CD4-positive, alpha-beta T cell treated with Interleukin-6 for 4 hours (primary cell): ENCODE measurements at regions not wholly inside any gene's neighbourhood (a gene's known extent, or its start where the extent isn't known, plus 50 kb on each side); places are given as distances from the start of the nearest gene placed in this dataset.

ENCODE experiments used
- DNase-seq: peaks from one replicate; pipeline ENCODE4 v3.0.0-alpha.2; 2020; ENCODE audit warnings: mixed read lengths

- no peak for DNase-seq
These were observed 898.8 kb downstream of the EPHA4 start for GRCh38 chr2:220673151-220673874.

- no peak for DNase-seq
These were observed 898.1 kb downstream of the EPHA4 start for GRCh38 chr2:220674033-220674432.

GRCh38 chr2:220676695-220677094 is 895.4 kb downstream of the EPHA4 start:
- DNase-seq: no peak

- no peak for DNase-seq
These were observed 893.2 kb downstream of the EPHA4 start for GRCh38 chr2:220678943-220679342.

- DNase-seq: no peak
These were observed 889.5 kb downstream of the EPHA4 start for GRCh38 chr2:220682616-220683015.

GRCh38 chr2:220684099-220684498 is 888.0 kb downstream of the EPHA4 start:
- DNase-seq: no peak

GRCh38 chr2:220687231-220687843 is 884.8 kb downstream of the EPHA4 start:
- DNase-seq: peak; percentile 66

- DNase-seq: no peak
These were observed 876.5 kb downstream of the EPHA4 start for GRCh38 chr2:220695397-220696279.

- no peak for DNase-seq
These were observed 875.8 kb downstream of the EPHA4 start for GRCh38 chr2:220696280-220696669.

GRCh38 chr2:220697011-220697410 is 875.1 kb downstream of the EPHA4 start:
- DNase-seq: no peak

GRCh38 chr2:220701115-220701514 is 871.0 kb downstream of the EPHA4 start:
- no peak for DNase-seq

GRCh38 chr2:220703279-220703678 is 868.8 kb downstream of the EPHA4 start:
- DNase-seq: no peak

- DNase-seq: no peak
These were observed 868.0 kb downstream of the EPHA4 start for GRCh38 chr2:220704081-220704480.

- no peak for DNase-seq
These were observed 867.3 kb downstream of the EPHA4 start for GRCh38 chr2:220704810-220705209.

- DNase-seq: no peak
These were observed 866.4 kb downstream of the EPHA4 start for GRCh38 chr2:220705678-220706077.

GRCh38 chr2:220707261-220707660 is 864.8 kb downstream of the EPHA4 start:
- no peak for DNase-seq

- no peak for DNase-seq
These were observed 863.7 kb downstream of the EPHA4 start for GRCh38 chr2:220708366-220708765.

GRCh38 chr2:220717283-220717682 is 854.8 kb downstream of the EPHA4 start:
- no peak for DNase-seq

GRCh38 chr2:220736778-220737177 is 835.3 kb downstream of the EPHA4 start:
- DNase-seq: no peak

GRCh38 chr2:220743203-220743602 is 828.9 kb downstream of the EPHA4 start:
- no peak for DNase-seq

- DNase-seq: no peak
These were observed 827.2 kb downstream of the EPHA4 start for GRCh38 chr2:220744861-220745260.

GRCh38 chr2:220745682-220746081 is 826.4 kb downstream of the EPHA4 start:
- no peak for DNase-seq

GRCh38 chr2:220747736-220748135 is 824.4 kb downstream of the EPHA4 start:
- no peak for DNase-seq
